HCT116 (cell line): ENCODE measurements at regions not wholly inside any gene's neighbourhood (a gene's known extent, or its start where the extent isn't known, plus 50 kb on each side); places are given as distances from the start of the nearest gene placed in this dataset.

Experiments
- ATAC-seq: fragments of 200-7000 bp; cut with Tn5 transposase; 2 replicates; pipeline ENCODE4 v1.9.1; 2020; ENCODE audit warnings: mild to moderate bottlenecking, moderate library complexity
- BruUV-seq: library from RNA; stranded (reverse); fragments of 400-500 nt; replicated peaks from 2 replicates; lab custom pipeline; 2021; lab: Mats Ljungman, UMichigan
- CTCF ChIA-PET: fragments of 300-600 bp; sonication (Branson Sonifier 250); formaldehyde crosslinking; loops from one replicate; lab custom pipeline; 2021; ENCODE audit warnings: antibody characterized with exemption; lab: Charles Lee
- POLR2A ChIA-PET: fragments of 300-600, 350-600 bp; sonication (Branson Sonifier 250); formaldehyde crosslinking; loops from one replicate; lab custom pipeline; 2021; ENCODE audit warnings: antibody characterized with exemption; lab: Charles Lee
- RAD21 ChIA-PET, 2 experiments: fragments of 300-600 bp; sonication (Branson Sonifier 250); formaldehyde crosslinking; loops; one replicate each; lab custom pipeline; 2023; ENCODE audit warnings: low total read pairs in 2 of 2; ENCODE audit not compliant: uncharacterized antibody in 2 of 2, unreplicated experiment in 2 of 2, low non-redundant PET in 1 of 2; lab: Charles Lee
- DNase-seq: peaks from one replicate; pipeline ENCODE4 v3.0.0-alpha.2; 2010; ENCODE audit warnings: low read depth, low spot score
- H2AFZ ChIP-seq: fragments of 200-600 bp; shearing (Covaris generic), sonication (generic); 2 replicates; pipeline ENCODE4 v1.6.1; 2017; ENCODE audit warnings: low read depth, mixed run types, mixed read lengths, antibody characterized with exemption, low read length; ENCODE audit not compliant: poor library complexity, severe bottlenecking
- H3K27ac ChIP-seq: 2 replicates; pipeline ENCODE4 v1.5.1; 2012; ENCODE audit warnings: low read depth, low read length
- H3K27me3 ChIP-seq: fragments of 200-600 bp; sonication (generic); 2 replicates; pipeline ENCODE4 v1.6.1; 2016; ENCODE audit warnings: mixed run types, low read length, mixed read lengths; ENCODE audit not compliant: insufficient read depth
- H3K36me3 ChIP-seq, 2 experiments: fragments of 200-500 bp in 1 of 2; fragments of 200-600 bp in 1 of 2; sonication (Bioruptor generic) in 1 of 2; sonication (generic) in 1 of 2; 2 replicates each; pipeline versions ENCODE4 v1.5.1 to v1.6.1; 2014 to 2016; ENCODE audit warnings: low read length in 2 of 2, inconsistent platforms in 1 of 2, mixed read lengths in 1 of 2, mixed run types in 1 of 2; ENCODE audit not compliant: insufficient read depth in 2 of 2, control insufficient read depth in 1 of 2
- H3K4me1 ChIP-seq, 2 experiments: fragments of 200-600 bp in 1 of 2; sonication (generic) in 1 of 2; 2 replicates each; pipeline versions ENCODE4 v1.5.1 to v1.6.1; 2012 to 2017; ENCODE audit warnings: low read length in 2 of 2, inconsistent platforms in 1 of 2, mild to moderate bottlenecking in 1 of 2, mixed read lengths in 1 of 2, mixed run types in 1 of 2, moderate library complexity in 1 of 2; ENCODE audit not compliant: insufficient read depth in 2 of 2, control insufficient read depth in 1 of 2
- H3K4me2 ChIP-seq: fragments of 200-600 bp; sonication (generic); 2 replicates; pipeline ENCODE4 v1.6.1; 2017; ENCODE audit warnings: mixed run types, low read length, mixed read lengths
- H3K4me3 ChIP-seq, 2 experiments: fragments of 200-600 bp in 1 of 2; sonication (generic) in 1 of 2; replicated peaks in 1 of 2; 2 replicates each; pipeline ENCODE4 v1.5.1; 2011 to 2016; ENCODE audit warnings: low read length in 2 of 2, control low read depth in 1 of 2, low read depth in 1 of 2, mild to moderate bottlenecking in 1 of 2, mixed read lengths in 1 of 2, mixed run types in 1 of 2
- H3K79me2 ChIP-seq: fragments of 200-600 bp; sonication (generic); 2 replicates; pipeline ENCODE4 v1.6.1; 2017; ENCODE audit warnings: mild to moderate bottlenecking, mixed run types, low read length, moderate library complexity, mixed read lengths; ENCODE audit not compliant: insufficient read depth
- H3K9ac ChIP-seq: fragments of 200-600 bp; sonication (generic); 2 replicates; pipeline ENCODE4 v1.6.1; 2016; ENCODE audit warnings: low read length, mixed read lengths
- H3K9me2 ChIP-seq: fragments of 200-600 bp; sonication (generic), shearing (Covaris generic); 2 replicates; pipeline ENCODE4 v1.6.1; 2017; ENCODE audit warnings: mixed run types, mild to moderate bottlenecking, moderate library complexity; ENCODE audit not compliant: insufficient read depth
- H3K9me3 ChIP-seq, 2 experiments: fragments of 200-500 bp in 1 of 2; fragments of 200-600 bp in 1 of 2; sonication (Bioruptor generic) in 1 of 2; sonication (generic) in 1 of 2; 2 replicates each; pipeline ENCODE4 v1.6.1; 2014 to 2017; ENCODE audit warnings: low read length in 2 of 2, mixed read lengths in 2 of 2, inconsistent platforms in 1 of 2, low read depth in 1 of 2, mild to moderate bottlenecking in 1 of 2, mixed run types in 1 of 2, moderate library complexity in 1 of 2; ENCODE audit not compliant: control insufficient read depth in 1 of 2, insufficient read depth in 1 of 2
- H4K20me1 ChIP-seq: fragments of 200-600 bp; sonication (generic), shearing (Covaris generic); 2 replicates; pipeline ENCODE4 v1.6.1; 2017; ENCODE audit warnings: mixed run types, mild to moderate bottlenecking, moderate library complexity; ENCODE audit not compliant: insufficient read depth
- ATF3 ChIP-seq: IDR thresholded peaks from 2 replicates; pipeline ENCODE4 v1.6.1; 2012
- CBX3 ChIP-seq: IDR thresholded peaks from 2 replicates; pipeline ENCODE4 v1.6.1; 2012; ENCODE audit warnings: low read depth
- CTCF ChIP-seq, 3 experiments: fragments of 200-600 bp in 1 of 3; sonication (generic) in 1 of 3; IDR thresholded peaks in 2 of 3; conservative IDR thresholded peaks in 1 of 3; 2 replicates each; pipeline ENCODE4 v1.5.1; 2012 to 2017; ENCODE audit warnings: low read depth in 2 of 3, low read length in 2 of 3, antibody characterized with exemption in 1 of 3, borderline replicate concordance in 1 of 3, control low read depth in 1 of 3, mild to moderate bottlenecking in 1 of 3, mixed read lengths in 1 of 3, mixed run types in 1 of 3, moderate library complexity in 1 of 3; ENCODE audit not compliant: insufficient read depth in 1 of 3
- ELF1 ChIP-seq: IDR thresholded peaks from 2 replicates; pipeline ENCODE4 v1.6.1; 2012; ENCODE audit warnings: low read depth, borderline replicate concordance
- FOSL1 ChIP-seq: IDR thresholded peaks from 2 replicates; pipeline ENCODE4 v1.6.1; 2012; ENCODE audit warnings: low read depth
- JUND ChIP-seq: IDR thresholded peaks from 2 replicates; pipeline ENCODE4 v1.6.1; 2012
- POLR2A ChIP-seq: IDR thresholded peaks from 2 replicates; pipeline ENCODE4 v1.7.0; 2011; ENCODE audit warnings: borderline replicate concordance; ENCODE audit not compliant: insufficient read depth, insufficient read length; ENCODE audit errors: extremely low read depth
- REST ChIP-seq: IDR thresholded peaks from 2 replicates; pipeline ENCODE4 v1.6.1; 2012; ENCODE audit warnings: low read depth
- SP1 ChIP-seq: IDR thresholded peaks from 2 replicates; pipeline ENCODE4 v1.6.1; 2012; ENCODE audit warnings: low read depth
- SRF ChIP-seq: IDR thresholded peaks from 2 replicates; pipeline ENCODE4 v1.6.1; 2012; ENCODE audit warnings: low read depth
- ZBTB33 ChIP-seq: IDR thresholded peaks from 2 replicates; pipeline ENCODE4 v1.6.1; 2011; ENCODE audit warnings: mild to moderate bottlenecking, low read length, moderate library complexity; ENCODE audit not compliant: insufficient replicate concordance; ENCODE audit errors: extremely low read depth
- ZFX ChIP-seq: fragments of 450-650 bp; IDR thresholded peaks from 2 replicates; pipeline ENCODE4 v1.6.1; 2017
- intact Hi-C: fragments of 100-400 bp; cut with micrococcal nuclease; formaldehyde crosslinking; loops from 2 replicates; pipeline ENCODE4 v1.10.0; 2022

GRCh38 chr6:166683477-166683876 is 56.4 kb upstream of the RPS6KA2 start:
- Histone ChIP-seq H3K79me2 (no peaks in the 10 kb centered on the region), H3K9ac (no peak overlapping the region), H3K9me2 (no peaks in the 10 kb centered on the region), H3K4me1 (peaks cover 9 to 25% of the 10 kb centered on the region in 2 experiments), H2AFZ (no peak overlapping the region), H3K27ac (no peak overlapping the region), H4K20me1 (no peaks in the 10 kb centered on the region), H3K4me2 (peak overlapping the region; percentile 44), H3K9me3 (no peaks in the 10 kb centered on the region), H3K36me3 (no peaks in the 10 kb centered on the region), H3K4me3 (no peak overlapping the region), H3K27me3 (no peaks in the 10 kb centered on the region)
- TF ChIP-seq ATF3 (no peak), ZFX (no peak), SP1 (peak; percentile 35; the same call in 1 of the 2 replicates), ELF1 (no peak), FOSL1 (peak; percentile 56), POLR2A (no peak), REST (no peak), SRF (no peak), JUND (peak; percentile 46; the same call in 1 of the 2 replicates), ZBTB33 (no peak), CTCF (IDR thresholded peaks at IDR 0.05 in 2 of 3, conservative IDR thresholded peaks at IDR 0.05 in 1 of 3; ENCODE audit: borderline replicate concordance in 1 of 3, insufficient read depth in 1 of 3, low read depth in 2 of 3, low read length in 2 of 3) (no peak), CBX3 (no peak)
- ChIA-PET RAD21 (no interaction called here), CTCF (no interaction called here), POLR2A (no interaction called here)
- no TSS peak for BruUV-seq
- DNase-seq (no peak), ATAC-seq (0 out of 2 replicates have a peak, but pooled peaks have one; percentile 30)
- intact Hi-C loops, result no loop called here
